Smooth muscle cell (in vitro differentiated cells): ENCODE measurements at regions not wholly inside any gene's neighbourhood (a gene's known extent, or its start where the extent isn't known, plus 50 kb on each side); places are given as distances from the start of the nearest gene placed in this dataset.

Experiments used
- DNase-seq: peaks from one replicate; lab custom pipeline; 2025; ENCODE audit not compliant: unreplicated experiment; lab: John Stamatoyannopoulos, UW
- H2AFZ ChIP-seq: fragments of 200-600 bp; sonication (generic); 2 replicates; pipeline ENCODE4 v1.6.0; 2016; ENCODE audit warnings: antibody characterized with exemption, low read depth, mild to moderate bottlenecking
- H3F3A ChIP-seq: fragments of 200-600 bp; sonication (generic); 2 replicates; pipeline ENCODE4 v1.6.0; 2017; ENCODE audit warnings: antibody characterized with exemption, low read depth
- H3K27ac ChIP-seq: fragments of 200-600 bp; sonication (generic); 2 replicates; pipeline ENCODE4 v1.5.1; 2016; ENCODE audit warnings: low read depth, mild to moderate bottlenecking
- H3K27me3 ChIP-seq: fragments of 200-600 bp; sonication (generic); 2 replicates; pipeline ENCODE4 v1.6.1; 2016; ENCODE audit warnings: low read depth, mild to moderate bottlenecking
- H3K36me3 ChIP-seq: fragments of 200-600 bp; sonication (generic); 2 replicates; pipeline ENCODE4 v1.5.1; 2016; ENCODE audit warnings: low read depth
- H3K4me1 ChIP-seq: fragments of 200-600 bp; sonication (generic); 2 replicates; pipeline ENCODE4 v1.5.1; 2016; ENCODE audit warnings: low read depth
- H3K4me2 ChIP-seq: fragments of 200-600 bp; sonication (generic); 2 replicates; pipeline ENCODE4 v1.6.0; 2016; ENCODE audit warnings: mild to moderate bottlenecking
- H3K4me3 ChIP-seq: fragments of 200-600 bp; sonication (generic); 2 replicates; pipeline ENCODE4 v1.5.1; 2016; ENCODE audit warnings: mild to moderate bottlenecking
- H3K79me2 ChIP-seq: fragments of 200-600 bp; sonication (generic); 2 replicates; pipeline ENCODE4 v1.6.0; 2016; ENCODE audit warnings: low read depth, mild to moderate bottlenecking
- H3K9ac ChIP-seq: fragments of 200-600 bp; sonication (generic); 2 replicates; pipeline ENCODE4 v1.6.0; 2016; ENCODE audit warnings: low read depth
- H3K9me3 ChIP-seq: fragments of 200-600 bp; sonication (generic); replicated peaks from 2 replicates; pipeline ENCODE4 v1.5.1; 2016; ENCODE audit warnings: low read depth
- H4K20me1 ChIP-seq: fragments of 200-600 bp; sonication (generic); 2 replicates; pipeline ENCODE4 v1.6.0; 2016; ENCODE audit warnings: low read depth
- CTCF ChIP-seq: fragments of 200-600 bp; sonication (generic); IDR thresholded peaks from 2 replicates; pipeline ENCODE4 v1.5.1; 2017; ENCODE audit warnings: borderline replicate concordance, mild to moderate bottlenecking, antibody characterized with exemption; ENCODE audit not compliant: insufficient read depth, poor library complexity, severe bottlenecking
- WGBS: methylation state at CpG from one replicate; pipeline ENCODE4 v1.1.7; 2016; ENCODE audit warnings: low lambda C conversion rate; 5-methylcytosine and 5-hydroxymethylcytosine counted together

GRCh38 chr3:153734777-153735551, 386.2 kb upstream of the ARHGEF26 start:
- no peak overlapping the region for H3K4me3 ChIP-seq
- no peaks in the 10 kb centered on the region for H3K9me3 ChIP-seq
- H2AFZ ChIP-seq, result no peak overlapping the region
- DNase-seq, result no peak
- TF ChIP-seq CTCF, result no peak
- H3K4me2 ChIP-seq, result no peak overlapping the region
- H4K20me1 ChIP-seq, result no peaks in the 10 kb centered on the region
- no peak overlapping the region for H3K9ac ChIP-seq
- peaks cover 3% of the 10 kb centered on the region for H3K27me3 ChIP-seq
- H3K36me3 ChIP-seq, result no peaks in the 10 kb centered on the region
- no peak overlapping the region for H3K27ac ChIP-seq
- WGBS, result 97% methylated on average over 1 of the region's 1 CpG
- no peaks in the 10 kb centered on the region for H3F3A ChIP-seq
- H3K4me1 ChIP-seq, result no peaks in the 10 kb centered on the region
- no peaks in the 10 kb centered on the region for H3K79me2 ChIP-seq

GRCh38 chr3:153740109-153740508, 381.1 kb upstream of the ARHGEF26 start:
- Histone ChIP-seq H3K9ac (no peak overlapping the region), H3K4me3 (no peak overlapping the region), H3K4me1 (no peaks in the 10 kb centered on the region), H3K79me2 (no peaks in the 10 kb centered on the region), H3K4me2 (no peak overlapping the region), H3K9me3 (no peaks in the 10 kb centered on the region), H3K27me3 (no peaks in the 10 kb centered on the region), H3F3A (no peaks in the 10 kb centered on the region), H3K27ac (no peak overlapping the region), H3K36me3 (no peaks in the 10 kb centered on the region), H4K20me1 (no peaks in the 10 kb centered on the region), H2AFZ (no peak overlapping the region)
- DNase-seq, result no peak
- TF ChIP-seq CTCF, result no peak
- WGBS, result 81% methylated on average over 2 of the region's 2 CpGs

- Histone ChIP-seq H3K9ac (no peak overlapping the region), H3K36me3 (no peaks in the 10 kb centered on the region), H3K4me3 (no peak overlapping the region), H3K4me2 (no peak overlapping the region), H3K79me2 (no peaks in the 10 kb centered on the region), H3K27me3 (no peaks in the 10 kb centered on the region), H4K20me1 (no peaks in the 10 kb centered on the region), H3K9me3 (no peaks in the 10 kb centered on the region), H3K27ac (no peak overlapping the region), H3F3A (no peaks in the 10 kb centered on the region), H3K4me1 (no peaks in the 10 kb centered on the region), H2AFZ (no peak overlapping the region)
- no peak for DNase-seq
- TF ChIP-seq CTCF, result no peak
- 69% methylated on average over 3 of the region's 3 CpGs for WGBS
Measured at GRCh38 chr3:153744889-153745288, 376.3 kb upstream of the ARHGEF26 start.

- TF ChIP-seq CTCF, result no peak
- WGBS, result 90% methylated on average over 3 of the region's 3 CpGs
- H3K9ac ChIP-seq, result no peak overlapping the region
Measured at GRCh38 chr3:153746211-153746610, 375.0 kb upstream of the ARHGEF26 start.

More at GRCh38 chr3:153746211-153746610, 375.0 kb upstream of the ARHGEF26 start:
- Histone ChIP-seq H4K20me1 (no peaks in the 10 kb centered on the region), H3K27ac (no peak overlapping the region), H3K4me3 (no peak overlapping the region), H3K4me1 (no peaks in the 10 kb centered on the region), H3K9me3 (no peaks in the 10 kb centered on the region), H3K27me3 (no peaks in the 10 kb centered on the region), H3K36me3 (no peaks in the 10 kb centered on the region), H3F3A (no peaks in the 10 kb centered on the region), H3K4me2 (no peak overlapping the region), H2AFZ (no peak overlapping the region), H3K79me2 (no peaks in the 10 kb centered on the region)
- no peak for DNase-seq
